ENCODE measurements at regions not wholly inside any gene's neighbourhood (a gene's known extent, or its start where the extent isn't known, plus 50 kb on each side); places are given as distances from the start of the nearest gene placed in this dataset.

- TF ChIP-seq CTCF (tag by site-specific recombination; IDR thresholded peaks at IDR 0.05) (no peak), ZFP41 (tag by site-specific recombination; IDR thresholded peaks at IDR 0.05; ENCODE audit: borderline replicate concordance) (no peak)
Measured at GRCh38 chrX:13103914-13104274, 59.5 kb upstream of the FAM9C start.
